H9 (cell line): ENCODE measurements at regions not wholly inside any gene's neighbourhood (a gene's known extent, or its start where the extent isn't known, plus 50 kb on each side); places are given as distances from the start of the nearest gene placed in this dataset.

Source experiments
- DNase-seq: peaks from one replicate; pipeline ENCODE4 v3.0.0-alpha.2; 2017
- H2AFZ ChIP-seq: one replicate; pipeline ENCODE4 v1.6.1; 2013; ENCODE audit warnings: mild to moderate bottlenecking, low read length, control low read depth, moderate library complexity
- H2AK5ac ChIP-seq: 2 replicates; pipeline ENCODE4 v1.6.1; 2013; ENCODE audit warnings: low read length, control low read depth, mixed read lengths; ENCODE audit not compliant: insufficient read length
- H2BK120ac ChIP-seq: one replicate; pipeline ENCODE4 v1.6.1; 2013; ENCODE audit warnings: low read depth, mild to moderate bottlenecking, low read length, control low read depth, inconsistent platforms; ENCODE audit not compliant: poor library complexity, severe bottlenecking
- H2BK12ac ChIP-seq: 2 replicates; pipeline ENCODE4 v1.6.1; 2013; ENCODE audit warnings: low read length, control low read depth, mixed read lengths, low read depth; ENCODE audit not compliant: insufficient read length
- H2BK15ac ChIP-seq: 2 replicates; pipeline ENCODE4 v1.6.1; 2013; ENCODE audit warnings: low read depth, low read length, control low read depth
- H2BK20ac ChIP-seq: one replicate; pipeline ENCODE4 v1.6.1; 2013; ENCODE audit warnings: low read depth, mild to moderate bottlenecking, low read length, control low read depth, inconsistent platforms; ENCODE audit not compliant: poor library complexity, severe bottlenecking
- H2BK5ac ChIP-seq: 2 replicates; pipeline ENCODE4 v1.6.1; 2013; ENCODE audit warnings: low read length, control low read depth, mixed read lengths; ENCODE audit not compliant: insufficient read length
- H3K14ac ChIP-seq: 2 replicates; pipeline ENCODE4 v1.6.1; 2013; ENCODE audit warnings: low read length, control low read depth; ENCODE audit not compliant: insufficient read depth
- H3K18ac ChIP-seq: 2 replicates; pipeline ENCODE4 v1.6.1; 2013; ENCODE audit warnings: low read depth, mild to moderate bottlenecking, mixed read lengths, low read length, control low read depth; ENCODE audit not compliant: insufficient read length
- H3K23ac ChIP-seq: 2 replicates; pipeline ENCODE4 v1.6.1; 2013; ENCODE audit warnings: low read length, control low read depth, mixed read lengths, low read depth; ENCODE audit not compliant: insufficient read length
- H3K23me2 ChIP-seq: 2 replicates; pipeline ENCODE4 v1.6.1; 2013; ENCODE audit warnings: low read depth, mild to moderate bottlenecking, mixed read lengths, low read length, control low read depth; ENCODE audit not compliant: insufficient read length, poor library complexity, severe bottlenecking
- H3K27ac ChIP-seq: 2 replicates; pipeline ENCODE4 v1.5.1; 2013; ENCODE audit warnings: low read length, control low read depth, mixed read lengths, low read depth; ENCODE audit not compliant: insufficient read length
- H3K27me3 ChIP-seq: 2 replicates; pipeline ENCODE4 v1.6.1; 2013; ENCODE audit warnings: low read length, control low read depth, inconsistent platforms; ENCODE audit not compliant: insufficient read depth
- H3K4ac ChIP-seq: 2 replicates; pipeline ENCODE4 v1.6.1; 2013; ENCODE audit warnings: low read depth, mild to moderate bottlenecking, control low read depth, inconsistent platforms, low read length, moderate library complexity
- H3K4me1 ChIP-seq: 2 replicates; pipeline ENCODE4 v1.6.1; 2013; ENCODE audit warnings: low read length, control low read depth, inconsistent platforms; ENCODE audit not compliant: insufficient read depth
- H3K4me2 ChIP-seq: 2 replicates; pipeline ENCODE4 v1.6.1; 2013; ENCODE audit warnings: low read length, control low read depth, mixed read lengths; ENCODE audit not compliant: insufficient read length, insufficient read depth
- H3K56ac ChIP-seq: 2 replicates; pipeline ENCODE4 v1.6.1; 2013; ENCODE audit warnings: low read depth, mild to moderate bottlenecking, mixed read lengths, low read length, control low read depth; ENCODE audit not compliant: insufficient read length
- H3K79me1 ChIP-seq: 2 replicates; pipeline ENCODE4 v1.6.1; 2013; ENCODE audit warnings: low read depth, mild to moderate bottlenecking, moderate library complexity, low read length, control low read depth, inconsistent platforms; ENCODE audit not compliant: insufficient read depth, poor library complexity, severe bottlenecking
- H3K79me2 ChIP-seq: 2 replicates; pipeline ENCODE4 v1.6.1; 2013; ENCODE audit warnings: low read length, control low read depth, inconsistent platforms; ENCODE audit not compliant: insufficient read depth
- H3K9ac ChIP-seq: 2 replicates; pipeline ENCODE4 v1.6.1; 2013; ENCODE audit warnings: low read length, control low read depth, mixed read lengths; ENCODE audit not compliant: insufficient read length; ENCODE audit errors: extremely low read depth
- H3K9me3 ChIP-seq: one replicate; pipeline ENCODE4 v1.6.1; 2013; ENCODE audit warnings: low read depth, low read length, inconsistent platforms; ENCODE audit not compliant: control insufficient read depth
- H3T11ph ChIP-seq: one replicate; pipeline ENCODE4 v1.6.1; 2013; ENCODE audit warnings: mild to moderate bottlenecking, low read length, control low read depth, inconsistent platforms
- H4K20me1 ChIP-seq: one replicate; pipeline ENCODE4 v1.6.1; 2013; ENCODE audit not compliant: control insufficient read depth, insufficient read length, insufficient read depth
- H4K5ac ChIP-seq: 2 replicates; pipeline ENCODE4 v1.6.1; 2013; ENCODE audit warnings: low read depth, mild to moderate bottlenecking, mixed read lengths, low read length, control low read depth; ENCODE audit not compliant: insufficient read length
- H4K8ac ChIP-seq: replicated peaks from 2 replicates; pipeline ENCODE4 v1.6.1; 2013; ENCODE audit warnings: low read length, control low read depth, mixed read lengths, low read depth; ENCODE audit not compliant: insufficient read length
- H4K91ac ChIP-seq: 2 replicates; pipeline ENCODE4 v1.6.1; 2013; ENCODE audit warnings: low read depth, mild to moderate bottlenecking, moderate library complexity, mixed read lengths, low read length, control low read depth; ENCODE audit not compliant: insufficient read length
- H3K27ac Mint-ChIP-seq, 3 experiments: 2 replicates in 2 of 3; 3 replicates in 1 of 3; pipeline ENCODE4 v1.8.0; 2020 to 2021; ENCODE audit warnings: mixed read lengths in 3 of 3, mild to moderate bottlenecking in 1 of 3, moderate library complexity in 1 of 3
- H3K27me3 Mint-ChIP-seq: 2 replicates; pipeline ENCODE4 v1.8.0; 2021; ENCODE audit warnings: low read depth, mild to moderate bottlenecking, moderate library complexity, mixed read lengths
- H3K36me3 Mint-ChIP-seq, 3 experiments: 2 replicates in 2 of 3; 3 replicates in 1 of 3; pipeline ENCODE4 v1.8.0; 2020 to 2021; ENCODE audit warnings: low read depth in 3 of 3, mixed read lengths in 3 of 3; ENCODE audit not compliant: insufficient read depth in 1 of 3
- H3K4me1 Mint-ChIP-seq, 2 experiments: 2 replicates each; pipeline ENCODE4 v1.8.0; 2020; ENCODE audit warnings: mixed read lengths in 2 of 2
- H3K4me3 Mint-ChIP-seq, 2 experiments: 2 replicates in 1 of 2; 3 replicates in 1 of 2; pipeline ENCODE4 v1.8.0; 2020 to 2021; ENCODE audit warnings: mild to moderate bottlenecking in 2 of 2, mixed read lengths in 2 of 2, moderate library complexity in 1 of 2
- H3K9me3 Mint-ChIP-seq, 2 experiments: 2 replicates in 1 of 2; 3 replicates in 1 of 2; pipeline ENCODE4 v1.8.0; 2020; ENCODE audit warnings: mild to moderate bottlenecking in 2 of 2, mixed read lengths in 2 of 2, moderate library complexity in 1 of 2
- WGBS: extraction: QIAGEN DNeasy Blood & Tissue Kit; methylation state at CpG from one replicate; pipeline ENCODE4 v1.1.7; 2013; ENCODE audit warnings: missing lambda C conversion rate, low lambda C conversion rate, mixed read lengths; ENCODE audit not compliant: insufficient read length; ENCODE audit errors: extremely low coverage; 5-methylcytosine and 5-hydroxymethylcytosine counted together
- TF ChIP-seq, protein P1 (sequence below): fragments of 200-600 bp; sonication (generic); conservative IDR thresholded peaks from 3 replicates; pipeline ENCODE4 v1.8.0; 2021; ENCODE audit warnings: antibody characterized with exemption, mild to moderate bottlenecking

DNA sequence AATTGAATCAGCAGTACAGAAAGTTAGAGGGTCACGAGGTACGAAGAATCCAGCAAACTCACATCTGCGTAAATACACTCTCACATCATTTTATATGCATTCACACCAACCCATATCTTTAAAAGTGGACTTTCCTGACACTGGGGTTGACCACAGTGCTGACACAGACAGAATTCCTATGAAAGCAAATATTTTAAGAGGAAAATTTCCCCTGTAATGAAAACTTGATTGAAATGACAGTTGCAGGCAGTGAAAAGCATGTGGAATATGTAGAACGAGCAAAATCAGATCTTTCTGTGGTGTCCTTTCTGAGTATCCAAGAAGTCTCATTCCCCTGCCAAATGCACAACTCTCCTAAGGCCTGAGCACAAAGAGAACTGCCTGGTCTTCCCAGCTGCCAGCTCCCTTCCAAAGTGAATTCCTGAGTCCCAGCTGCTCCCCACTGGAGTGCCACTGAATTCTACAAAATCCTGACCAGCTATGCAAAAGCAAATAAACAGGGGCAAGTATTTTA lies 50.5 kb upstream of the FAM9C start:
- Mint-ChIP-seq H3K27ac (no peak overlapping the region), H3K9me3 (peaks cover 51 to 62% of the 10 kb centered on the region in 2 experiments), H3K4me3 (no peak overlapping the region), H3K4me1 (peaks cover 5 to 6% of the 10 kb centered on the region in 2 experiments; a peak in 3 of 4 replicates), H3K27me3 (no peaks in the 10 kb centered on the region), H3K36me3 (peaks cover 6 to 13% (median 10%) of the 10 kb centered on the region in 3 experiments; a peak in 5 of 7 replicates)
- no peaks in the 10 kb centered on the region; the same call in 1 of the 2 replicates for H3K4me1 ChIP-seq
- no peak overlapping the region for H4K8ac ChIP-seq
- H2BK120ac ChIP-seq = no peak overlapping the region
- no peak overlapping the region for H3K56ac ChIP-seq
- no peak overlapping the region for H3T11ph ChIP-seq
- H2BK15ac ChIP-seq = no peak overlapping the region
- H3K23ac ChIP-seq = no peak overlapping the region
- TF ChIP-seq, protein P1, sequence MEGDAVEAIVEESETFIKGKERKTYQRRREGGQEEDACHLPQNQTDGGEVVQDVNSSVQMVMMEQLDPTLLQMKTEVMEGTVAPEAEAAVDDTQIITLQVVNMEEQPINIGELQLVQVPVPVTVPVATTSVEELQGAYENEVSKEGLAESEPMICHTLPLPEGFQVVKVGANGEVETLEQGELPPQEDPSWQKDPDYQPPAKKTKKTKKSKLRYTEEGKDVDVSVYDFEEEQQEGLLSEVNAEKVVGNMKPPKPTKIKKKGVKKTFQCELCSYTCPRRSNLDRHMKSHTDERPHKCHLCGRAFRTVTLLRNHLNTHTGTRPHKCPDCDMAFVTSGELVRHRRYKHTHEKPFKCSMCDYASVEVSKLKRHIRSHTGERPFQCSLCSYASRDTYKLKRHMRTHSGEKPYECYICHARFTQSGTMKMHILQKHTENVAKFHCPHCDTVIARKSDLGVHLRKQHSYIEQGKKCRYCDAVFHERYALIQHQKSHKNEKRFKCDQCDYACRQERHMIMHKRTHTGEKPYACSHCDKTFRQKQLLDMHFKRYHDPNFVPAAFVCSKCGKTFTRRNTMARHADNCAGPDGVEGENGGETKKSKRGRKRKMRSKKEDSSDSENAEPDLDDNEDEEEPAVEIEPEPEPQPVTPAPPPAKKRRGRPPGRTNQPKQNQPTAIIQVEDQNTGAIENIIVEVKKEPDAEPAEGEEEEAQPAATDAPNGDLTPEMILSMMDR = no peak
- H3K9me3 ChIP-seq = peaks cover 14% of the 10 kb centered on the region
- no peak for DNase-seq
- no peaks in the 10 kb centered on the region for H3K23me2 ChIP-seq
- no peak overlapping the region for H3K18ac ChIP-seq
- H3K27me3 ChIP-seq = no peaks in the 10 kb centered on the region
- no peak overlapping the region for H2BK5ac ChIP-seq
- H2AFZ ChIP-seq = no peak overlapping the region
- H2AK5ac ChIP-seq = no peak overlapping the region
- no peak overlapping the region for H4K5ac ChIP-seq
- no peak overlapping the region for H3K27ac ChIP-seq
- H3K4me2 ChIP-seq = no peak overlapping the region
- H3K79me1 ChIP-seq = no peaks in the 10 kb centered on the region
- H3K14ac ChIP-seq = no peak overlapping the region
- no peaks in the 10 kb centered on the region for H4K20me1 ChIP-seq
- no peaks in the 10 kb centered on the region for H3K79me2 ChIP-seq
- no peak overlapping the region for H3K9ac ChIP-seq
- no peak overlapping the region for H2BK12ac ChIP-seq
- no peak overlapping the region for H2BK20ac ChIP-seq
- no CpG with 5 or more reads among the region's 4 CpGs for WGBS
- no peak overlapping the region for H3K4ac ChIP-seq
- no peak overlapping the region for H4K91ac ChIP-seq
